Esophagus muscularis mucosa (tissue), 3 donors: ENCODE measurements at regions not wholly inside any gene's neighbourhood (a gene's known extent, or its start where the extent isn't known, plus 50 kb on each side); places are given as distances from the start of the nearest gene placed in this dataset.

Source experiments
- CTCF ChIP-seq, 3 experiments: fragments of 200-600 bp in 2 of 3; fragments of 450-650 bp in 1 of 3; sonication (generic) in 2 of 3; IDR thresholded peaks; one replicate each; pipeline ENCODE4 v1.5.1; 2017 to 2019; ENCODE audit warnings: antibody characterized with exemption in 3 of 3, mild to moderate bottlenecking in 2 of 3, moderate library complexity in 1 of 3
- POLR2A ChIP-seq: fragments of 450-650 bp; IDR thresholded peaks from one replicate; pipeline ENCODE4 v1.6.1; 2017; ENCODE audit warnings: antibody characterized with exemption, moderate library complexity, mild to moderate bottlenecking, low read depth
- POLR2AphosphoS5 ChIP-seq, 2 donors: sonication (generic); formaldehyde crosslinking; IDR thresholded peaks; one replicate each; pipeline ENCODE4 v1.6.1; 2017; ENCODE audit warnings: antibody characterized with exemption in 2 of 2

GRCh38 chr6:2509711-2510110 is 241.0 kb downstream of the MYLK4 start:
- TF ChIP-seq POLR2A (no peak), CTCF (IDR thresholded peaks at IDR 0.05) (no peak), POLR2AphosphoS5 (IDR thresholded peaks at IDR 0.05) (peak in 1 of 2 donors; percentile 14)
